ENCODE measurements at regions not wholly inside any gene's neighbourhood (a gene's known extent, or its start where the extent isn't known, plus 50 kb on each side); places are given as distances from the start of the nearest gene placed in this dataset.

GRCh38 chr1:233730809-233731208 is 116.9 kb downstream of the KCNK1 start:
- DNase-seq, result no peak
- intact Hi-C loops (cut with micrococcal nuclease), result no loop called here
- H3K27ac ChIP-seq (replicated peaks), result no peak overlapping the region
- H3K27me3 ChIP-seq (ENCODE audit: low read depth), result no peaks in the 10 kb centered on the region
- TF ChIP-seq, protein P1, sequence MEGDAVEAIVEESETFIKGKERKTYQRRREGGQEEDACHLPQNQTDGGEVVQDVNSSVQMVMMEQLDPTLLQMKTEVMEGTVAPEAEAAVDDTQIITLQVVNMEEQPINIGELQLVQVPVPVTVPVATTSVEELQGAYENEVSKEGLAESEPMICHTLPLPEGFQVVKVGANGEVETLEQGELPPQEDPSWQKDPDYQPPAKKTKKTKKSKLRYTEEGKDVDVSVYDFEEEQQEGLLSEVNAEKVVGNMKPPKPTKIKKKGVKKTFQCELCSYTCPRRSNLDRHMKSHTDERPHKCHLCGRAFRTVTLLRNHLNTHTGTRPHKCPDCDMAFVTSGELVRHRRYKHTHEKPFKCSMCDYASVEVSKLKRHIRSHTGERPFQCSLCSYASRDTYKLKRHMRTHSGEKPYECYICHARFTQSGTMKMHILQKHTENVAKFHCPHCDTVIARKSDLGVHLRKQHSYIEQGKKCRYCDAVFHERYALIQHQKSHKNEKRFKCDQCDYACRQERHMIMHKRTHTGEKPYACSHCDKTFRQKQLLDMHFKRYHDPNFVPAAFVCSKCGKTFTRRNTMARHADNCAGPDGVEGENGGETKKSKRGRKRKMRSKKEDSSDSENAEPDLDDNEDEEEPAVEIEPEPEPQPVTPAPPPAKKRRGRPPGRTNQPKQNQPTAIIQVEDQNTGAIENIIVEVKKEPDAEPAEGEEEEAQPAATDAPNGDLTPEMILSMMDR (IDR thresholded peaks at IDR 0.05; ENCODE audit: borderline replicate concordance), result no peak
- H3K4me3 ChIP-seq, result no peak overlapping the region
- no peaks in the 10 kb centered on the region for H3K9me3 ChIP-seq (replicated peaks)
- peaks cover 14% of the 10 kb centered on the region for H3K4me1 ChIP-seq
- no peaks in the 10 kb centered on the region for H3K36me3 ChIP-seq

GRCh38 chr1:233732206-233732605 is 118.3 kb downstream of the KCNK1 start:
- peak overlapping the region; percentile 48 for H3K27ac ChIP-seq (replicated peaks)
- peaks cover 12% of the 10 kb centered on the region for H3K4me1 ChIP-seq
- H3K36me3 ChIP-seq, result no peaks in the 10 kb centered on the region
- peak; percentile 44 for DNase-seq
- no peaks in the 10 kb centered on the region for H3K27me3 ChIP-seq (ENCODE audit: low read depth)
- no peaks in the 10 kb centered on the region for H3K9me3 ChIP-seq (replicated peaks)
- TF ChIP-seq, protein P1 (IDR thresholded peaks at IDR 0.05; ENCODE audit: borderline replicate concordance), result no peak
- H3K4me3 ChIP-seq, result no peak overlapping the region
- intact Hi-C loops (cut with micrococcal nuclease), result no loop called here

GRCh38 chr1:233734456-233734855 is 120.5 kb downstream of the KCNK1 start:
- no peaks in the 10 kb centered on the region for H3K27me3 ChIP-seq (ENCODE audit: low read depth)
- DNase-seq, result no peak
- no peaks in the 10 kb centered on the region for H3K36me3 ChIP-seq
- TF ChIP-seq, protein P1 (IDR thresholded peaks at IDR 0.05; ENCODE audit: borderline replicate concordance), result no peak
- no peak overlapping the region for H3K4me3 ChIP-seq
- no peaks in the 10 kb centered on the region for H3K9me3 ChIP-seq (replicated peaks)
- peaks cover 9% of the 10 kb centered on the region for H3K4me1 ChIP-seq
- intact Hi-C loops (cut with micrococcal nuclease), result no loop called here
- H3K27ac ChIP-seq (replicated peaks), result no peak overlapping the region

- intact Hi-C loops (cut with micrococcal nuclease), result no loop called here
- Histone ChIP-seq H3K9me3 (replicated peaks) (no peaks in the 10 kb centered on the region), H3K4me3 (no peak overlapping the region), H3K27ac (replicated peaks) (no peak overlapping the region), H3K4me1 (peaks cover 9% of the 10 kb centered on the region), H3K36me3 (no peaks in the 10 kb centered on the region), H3K27me3 (ENCODE audit: low read depth) (no peaks in the 10 kb centered on the region)
- DNase-seq, result no peak
- TF ChIP-seq, protein P1 (IDR thresholded peaks at IDR 0.05; ENCODE audit: borderline replicate concordance), result no peak
These were observed 121.4 kb downstream of the KCNK1 start for GRCh38 chr1:233735331-233735730.

DNA sequence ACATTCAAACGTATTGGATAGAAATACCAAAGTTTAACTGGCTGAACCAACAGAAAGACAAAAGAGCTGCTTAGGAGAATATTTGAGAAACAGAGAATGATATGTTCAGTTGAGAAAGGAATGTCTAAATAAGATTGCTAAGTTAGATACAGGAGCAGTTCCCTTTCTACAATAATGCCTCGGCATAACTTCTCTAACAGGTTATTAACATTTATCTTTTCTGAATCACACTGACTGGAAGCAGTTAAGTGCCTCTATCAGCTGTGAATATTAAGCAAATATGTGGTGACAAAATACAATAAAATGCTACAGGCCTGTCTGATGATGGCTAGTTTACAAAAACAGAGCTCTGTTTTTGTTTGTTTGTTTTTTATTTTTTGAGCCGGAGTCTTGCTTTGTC is 121.9 kb downstream of the KCNK1 start:
- Histone ChIP-seq H3K27me3 (ENCODE audit: low read depth) (no peaks in the 10 kb centered on the region), H3K4me1 (peaks cover 9% of the 10 kb centered on the region), H3K9me3 (replicated peaks) (no peaks in the 10 kb centered on the region), H3K27ac (replicated peaks) (no peak overlapping the region), H3K4me3 (no peak overlapping the region), H3K36me3 (no peaks in the 10 kb centered on the region)
- TF ChIP-seq, protein P1 (IDR thresholded peaks at IDR 0.05; ENCODE audit: borderline replicate concordance), result no peak
- no peak for DNase-seq
- intact Hi-C loops (cut with micrococcal nuclease), result no loop called here

DNA sequence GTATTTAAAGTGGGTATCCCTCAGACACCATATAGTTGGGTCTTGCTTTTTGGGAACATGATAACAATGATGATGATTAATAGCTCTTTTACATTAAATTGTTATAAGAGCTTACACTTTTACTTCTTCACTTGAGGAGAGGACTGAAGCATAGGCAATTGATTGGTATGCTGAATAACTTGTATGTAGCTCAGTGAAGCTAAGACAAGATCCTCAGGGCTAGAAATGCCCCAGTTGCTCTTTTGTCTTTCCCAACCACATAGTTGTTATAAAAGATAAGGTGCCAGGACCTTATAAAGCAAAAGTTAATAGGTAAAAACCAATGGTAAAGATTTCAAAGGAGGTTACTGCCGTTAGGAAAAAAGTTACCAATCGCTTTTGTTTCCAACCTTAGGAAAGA is 123.4 kb downstream of the KCNK1 start:
- H3K27ac ChIP-seq (replicated peaks), result no peak overlapping the region
- no peaks in the 10 kb centered on the region for H3K4me1 ChIP-seq
- no peak overlapping the region for H3K4me3 ChIP-seq
- intact Hi-C loops (cut with micrococcal nuclease), result no loop called here
- H3K9me3 ChIP-seq (replicated peaks), result no peaks in the 10 kb centered on the region
- H3K27me3 ChIP-seq (ENCODE audit: low read depth), result no peaks in the 10 kb centered on the region
- no peak for DNase-seq
- TF ChIP-seq, protein P1 (IDR thresholded peaks at IDR 0.05; ENCODE audit: borderline replicate concordance), result no peak
- no peaks in the 10 kb centered on the region for H3K36me3 ChIP-seq
